ENCODE measurements at regions not wholly inside any gene's neighbourhood (a gene's known extent, or its start where the extent isn't known, plus 50 kb on each side); places are given as distances from the start of the nearest gene placed in this dataset.

GRCh38 chr9:30039712-30040111 is 2344.7 kb upstream of the ACO1 start (continued):
- TF ChIP-seq ZNF276 (CRISPR knock-in tag; IDR thresholded peaks at IDR 0.05; ENCODE audit: low read depth): no peak
- TF ChIP-seq ZNF292 (CRISPR knock-in tag; IDR thresholded peaks at IDR 0.05; ENCODE audit: borderline replicate concordance, low read depth): no peak

GRCh38 chr9:30048396-30048795 is 2336.0 kb upstream of the ACO1 start:
- no peaks in the 10 kb centered on the region for H3K27me3 ChIP-seq (ENCODE audit: control insufficient read depth in 1 of 2, insufficient read depth in 2 of 2, low read length in 2 of 2)
- intact Hi-C loops (cut with micrococcal nuclease; ENCODE audit: unreplicated experiment): no loop called here
- no peak overlapping the region for H3K27ac ChIP-seq (ENCODE audit: extremely low read length, insufficient read depth, low read length)
- ChIA-PET CTCF (ENCODE audit: low intra/inter-chr PET ratio, low total read pairs) (no interaction called here), POLR2A (no interaction called here)
- BruUV-seq (replicated peaks): no TSS peak
- FAIRE-seq: no peak
- no peaks in the 10 kb centered on the region for H4K20me1 ChIP-seq (ENCODE audit: insufficient read depth, low read length)
- in situ Hi-C loops (cut with HindIII; ENCODE audit: extremely low pct_ligation_motif_present, low pct_unique_long_range_greater_than_20kb): no loop called here
- H3K4me2 ChIP-seq (ENCODE audit: low read depth, low read length): no peak overlapping the region
- H3K9ac ChIP-seq (ENCODE audit: insufficient read depth, low read depth, low read length): no peak overlapping the region
- DNase-seq (ENCODE audit: low spot score): no peak
- ATAC-seq: no peak
- H3K4me3 ChIP-seq (replicated peaks in 1 of 3; ENCODE audit: insufficient read depth in 1 of 3, low read depth in 2 of 3, low read length in 3 of 3): no peak overlapping the region
- no peaks in the 10 kb centered on the region for H3K79me2 ChIP-seq (ENCODE audit: insufficient read depth, low read length)
- H3K4me1 ChIP-seq (ENCODE audit: insufficient read depth, low read length): no peaks in the 10 kb centered on the region
- H2AFZ ChIP-seq (ENCODE audit: low read length): no peak overlapping the region
- H3K36me3 ChIP-seq (replicated peaks in 1 of 2; ENCODE audit: control insufficient read depth in 1 of 2, insufficient read depth in 2 of 2, low read length in 2 of 2): no peaks in the 10 kb centered on the region
- no peaks in the 10 kb centered on the region for H3K9me3 ChIP-seq (ENCODE audit: low read length)
- TF ChIP-seq CERS6 (CRISPR knock-in tag; IDR thresholded peaks at IDR 0.05) (no peak), CEBPB (IDR thresholded peaks at IDR 0.05; ENCODE audit: borderline replicate concordance, low read depth, low read length) (0 out of 2 replicates have a peak, but pooled peaks have one; percentile 4), ZNF431 (CRISPR knock-in tag; IDR thresholded peaks at IDR 0.05; ENCODE audit: borderline replicate concordance, low read depth) (no peak)
- WGBS (ENCODE audit: low lambda C conversion rate): 0% methylated on average over 5 of the region's 8 CpGs
